Epidermal melanocyte (primary cell): ENCODE measurements at regions not wholly inside any gene's neighbourhood (a gene's known extent, or its start where the extent isn't known, plus 50 kb on each side); places are given as distances from the start of the nearest gene placed in this dataset.
"Not testable (repeated sequence)": the region's sequence is repeated elsewhere in the genome, so short reads cannot be mapped to it uniquely, and the experiment has no call there.

ENCODE experiments used
- DNase-seq: peaks from one replicate; pipeline ENCODE4 v3.0.0; 2011; ENCODE audit warnings: low spot score; ENCODE audit not compliant: insufficient read length

- no peak for DNase-seq
These were observed 149.3 kb downstream of the UTRN start for GRCh38 chr6:144434308-144434990.

- DNase-seq = no peak
These were observed 150.7 kb downstream of the UTRN start for GRCh38 chr6:144435602-144436426.

DNA sequence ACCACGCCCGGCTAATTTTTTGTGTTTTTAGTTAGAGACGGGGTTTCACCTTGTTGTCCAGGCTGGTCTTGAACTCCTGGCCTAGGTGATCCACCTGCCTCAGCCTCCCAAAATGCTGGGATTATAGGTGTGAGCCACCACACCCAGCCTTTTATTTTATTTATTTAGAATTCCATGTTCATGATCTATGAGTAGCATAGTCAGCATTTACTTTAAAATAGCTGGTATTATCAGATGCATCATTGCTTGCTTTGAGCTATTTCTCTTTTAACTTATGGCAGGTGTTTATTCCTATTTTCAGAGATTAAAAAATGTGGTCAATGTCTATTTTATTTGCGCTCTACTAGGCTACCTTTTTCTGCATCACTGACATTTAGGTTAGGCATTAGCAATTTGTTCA is 152.0 kb downstream of the UTRN start:
- no peak for DNase-seq

DNA sequence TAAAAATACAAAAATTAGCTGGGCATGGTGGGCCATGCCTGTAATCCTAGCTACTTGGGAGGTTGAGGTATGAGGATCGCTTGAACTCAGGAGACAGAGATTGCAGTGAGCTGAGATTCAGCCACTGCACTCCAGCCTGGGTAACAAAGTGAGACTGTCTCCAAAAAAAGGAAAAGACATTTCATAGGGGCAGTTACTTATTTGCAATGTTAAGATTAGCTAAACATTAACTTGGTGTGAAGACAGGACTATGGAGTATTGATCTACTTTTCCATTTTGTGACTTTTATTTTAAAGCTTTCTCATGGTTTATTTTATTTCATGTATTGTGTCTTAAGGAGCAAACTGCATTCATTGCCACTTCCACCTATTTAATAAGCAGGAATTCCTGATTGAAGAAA is 153.0 kb downstream of the UTRN start:
- no peak for DNase-seq

DNA sequence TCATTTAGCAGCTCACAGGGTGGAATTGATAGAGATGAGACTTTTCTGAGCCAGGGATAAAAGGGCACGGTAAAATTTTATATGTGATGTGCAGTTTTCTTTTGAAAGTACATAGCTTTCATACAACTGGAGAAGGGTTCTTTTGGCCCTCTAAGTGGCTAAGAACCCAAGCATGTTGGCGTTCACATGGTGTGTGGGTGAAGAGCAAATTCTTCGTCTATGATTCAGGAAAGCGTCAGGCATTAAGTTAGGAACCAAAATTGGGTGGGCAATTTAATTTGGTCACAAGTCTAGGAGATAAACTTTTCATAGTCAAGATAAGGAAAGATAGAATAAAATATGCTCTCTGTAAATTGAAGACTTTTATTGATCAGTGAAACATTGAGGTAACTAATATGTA is 153.9 kb downstream of the UTRN start:
- DNase-seq = no peak

DNA sequence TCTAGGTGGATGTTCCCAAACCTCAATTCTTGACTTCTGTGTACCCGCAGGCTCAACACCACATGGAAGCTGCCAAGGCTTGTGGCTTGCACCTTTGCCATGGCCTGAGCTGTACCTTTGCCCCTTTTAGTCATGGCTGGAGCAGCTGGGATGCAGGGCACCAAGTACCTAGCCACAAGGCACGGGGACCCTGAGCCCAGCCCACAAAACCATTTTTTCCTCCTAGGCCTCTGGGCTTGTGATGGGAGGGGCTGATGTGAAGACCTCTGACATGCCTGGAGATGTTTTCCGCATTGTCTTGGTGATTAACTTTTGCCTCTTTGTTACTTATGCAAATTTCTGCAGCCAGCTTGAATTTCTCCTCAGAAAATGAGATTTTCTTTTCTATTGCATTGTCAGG is 156.7 kb downstream of the UTRN start:
- DNase-seq = not testable (repeated sequence)

- DNase-seq = no peak
These were observed 158.0 kb downstream of the UTRN start for GRCh38 chr6:144443157-144443556.

- no peak for DNase-seq
These were observed 162.3 kb downstream of the UTRN start for GRCh38 chr6:144447472-144447871.

GRCh38 chr6:144449218-144449617 is 164.1 kb downstream of the UTRN start:
- DNase-seq = no peak

- no peak for DNase-seq
These were observed 164.9 kb downstream of the UTRN start for GRCh38 chr6:144449911-144450597.

DNA sequence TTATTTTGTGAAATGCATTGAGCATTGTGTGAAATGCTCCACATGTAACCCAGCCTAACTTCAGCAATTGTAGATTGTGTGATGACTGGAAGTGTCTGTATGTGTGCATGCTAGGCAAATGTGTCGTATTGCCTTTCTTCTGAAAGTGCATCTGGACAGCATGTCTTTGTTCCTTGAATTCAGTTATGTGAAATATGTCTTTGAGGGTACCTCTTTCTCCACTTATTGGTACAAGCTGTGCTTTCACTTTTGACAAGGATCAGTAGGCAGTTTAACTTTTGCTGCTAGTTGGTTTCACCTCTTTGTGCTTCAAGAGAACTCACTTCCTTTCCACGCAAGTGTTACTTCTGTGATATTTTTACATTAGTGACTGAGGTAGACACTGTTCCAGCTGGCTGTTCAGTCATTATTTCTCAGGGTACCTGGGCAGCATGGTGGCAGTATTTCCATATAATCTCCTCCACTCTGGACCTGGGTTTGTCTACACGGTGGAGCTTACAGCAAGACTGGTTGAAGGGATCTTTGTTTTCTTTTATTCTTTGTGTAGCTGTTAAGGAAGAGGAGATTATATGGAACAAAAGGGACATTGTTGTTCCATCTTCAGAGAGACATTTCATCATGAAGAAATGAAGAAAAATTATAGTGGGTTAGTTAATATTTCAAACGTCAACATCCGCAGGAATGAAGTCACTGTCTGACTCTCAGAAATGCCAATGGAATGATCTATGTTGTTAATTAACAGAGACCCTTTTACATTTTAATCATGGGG is 175.4 kb downstream of the UTRN start:
- no peak for DNase-seq

GRCh38 chr6:144462058-144462457 is 176.9 kb downstream of the UTRN start:
- no peak for DNase-seq

DNA sequence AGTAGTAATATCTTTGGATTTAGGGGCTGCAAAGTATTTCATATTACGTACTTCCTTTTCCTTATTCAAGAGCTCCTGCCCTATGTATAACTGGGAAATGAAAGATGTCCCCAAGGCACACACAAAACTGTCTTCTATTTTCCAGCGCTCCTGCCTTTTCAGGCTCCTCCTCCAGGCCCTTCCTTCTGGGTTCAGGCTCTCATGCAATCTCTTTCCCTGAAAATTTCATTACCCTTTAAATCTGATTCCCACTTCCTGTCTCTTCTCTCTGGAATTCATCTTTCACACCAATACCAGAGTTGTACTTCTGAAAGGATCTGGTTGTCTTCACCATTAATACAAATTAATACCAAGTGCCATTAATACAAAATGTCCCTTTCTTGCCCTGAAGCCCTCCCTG is 181.6 kb downstream of the UTRN start:
- no peak for DNase-seq

DNA sequence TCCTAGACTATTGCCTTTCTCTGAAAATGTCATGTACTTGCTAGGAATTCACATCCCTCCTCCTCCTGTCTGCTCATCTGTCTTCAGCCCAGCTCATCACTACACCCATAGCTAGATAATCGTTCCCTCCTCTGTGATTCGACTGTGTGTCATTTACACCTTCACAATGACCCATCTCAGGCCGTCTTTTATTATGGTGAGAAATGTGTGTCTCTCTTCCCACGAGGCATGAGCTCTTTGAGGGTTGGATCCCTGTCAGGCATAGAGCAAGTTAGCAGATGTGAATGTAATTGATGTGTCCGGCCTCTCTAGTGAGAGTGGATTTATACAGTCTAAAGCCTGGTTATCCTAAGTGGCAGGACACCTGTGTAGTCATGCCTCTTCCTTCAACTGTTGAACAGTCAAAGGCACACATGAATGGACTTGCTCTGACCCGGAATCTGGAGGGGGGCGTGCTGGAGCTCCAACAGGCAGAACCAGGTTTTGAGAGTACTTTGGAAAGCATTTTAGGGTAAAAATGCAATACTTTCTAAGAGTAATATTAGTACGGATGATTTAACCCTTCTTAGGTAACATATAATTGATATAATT is 182.1 kb downstream of the UTRN start:
- DNase-seq = no peak

DNA sequence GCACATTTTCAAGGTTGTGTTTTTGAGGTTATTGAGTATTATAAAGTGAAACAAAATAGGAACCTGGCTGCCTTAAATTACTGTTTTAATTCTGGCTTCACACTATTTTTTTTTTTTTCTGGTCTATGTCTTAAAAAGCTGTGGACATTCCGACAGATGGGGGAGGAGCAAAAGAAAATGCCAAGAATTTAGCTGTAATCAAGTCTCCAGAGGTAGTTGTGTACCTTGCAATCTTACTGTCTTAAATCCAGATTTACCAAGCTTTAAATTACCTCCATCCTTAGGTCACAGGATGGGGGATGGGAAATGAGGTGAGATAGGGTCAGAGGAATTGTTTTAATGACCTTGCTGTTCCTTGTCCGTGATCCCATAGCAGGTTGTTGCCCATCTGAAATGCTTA is 182.8 kb downstream of the UTRN start:
- no peak for DNase-seq

GRCh38 chr6:144468709-144469108 is 183.6 kb downstream of the UTRN start:
- DNase-seq = no peak

- DNase-seq = no peak
These were observed 184.0 kb downstream of the UTRN start for GRCh38 chr6:144469144-144469575.

DNA sequence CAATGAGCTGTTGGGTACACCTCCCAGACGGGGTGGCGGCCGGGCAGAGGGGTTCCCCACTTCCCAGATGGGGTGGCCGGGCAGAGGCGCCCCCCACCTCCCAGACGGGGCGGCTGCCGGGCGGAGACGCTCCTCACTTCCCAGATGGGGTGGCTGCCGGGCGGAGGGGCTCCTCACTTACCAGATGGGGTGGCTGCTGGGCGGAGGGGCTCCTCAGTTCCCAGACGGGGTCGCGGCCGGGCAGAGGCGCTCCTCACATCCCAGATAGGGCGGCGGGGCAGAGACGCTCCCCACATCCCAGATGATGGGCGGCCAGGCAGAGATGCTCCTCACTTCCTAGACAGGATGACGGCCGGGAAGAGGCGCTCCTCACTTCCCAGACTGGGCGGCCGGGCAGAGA is 185.1 kb downstream of the UTRN start:
- not testable (repeated sequence) for DNase-seq

DNA sequence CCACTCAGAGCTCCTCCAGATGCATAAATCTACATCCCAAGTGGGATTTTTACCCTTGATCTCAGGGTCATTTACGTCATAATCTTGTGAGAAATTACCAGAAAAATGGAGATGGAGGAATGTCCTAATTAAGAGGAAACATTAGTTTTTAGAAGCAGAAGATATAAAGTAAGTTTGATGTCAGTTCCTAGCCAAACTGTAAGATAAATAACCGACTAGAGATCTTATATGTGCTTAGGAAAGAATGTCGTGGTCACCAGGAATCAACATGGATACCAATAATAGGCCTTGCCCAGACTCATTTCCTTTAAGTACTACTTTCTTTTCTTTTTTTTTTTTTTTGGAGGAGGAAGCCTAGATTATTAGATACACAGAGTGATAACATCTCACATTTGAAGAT is 186.9 kb downstream of the UTRN start:
- DNase-seq = no peak

GRCh38 chr6:144474290-144474689 is 189.2 kb downstream of the UTRN start:
- DNase-seq = no peak

DNA sequence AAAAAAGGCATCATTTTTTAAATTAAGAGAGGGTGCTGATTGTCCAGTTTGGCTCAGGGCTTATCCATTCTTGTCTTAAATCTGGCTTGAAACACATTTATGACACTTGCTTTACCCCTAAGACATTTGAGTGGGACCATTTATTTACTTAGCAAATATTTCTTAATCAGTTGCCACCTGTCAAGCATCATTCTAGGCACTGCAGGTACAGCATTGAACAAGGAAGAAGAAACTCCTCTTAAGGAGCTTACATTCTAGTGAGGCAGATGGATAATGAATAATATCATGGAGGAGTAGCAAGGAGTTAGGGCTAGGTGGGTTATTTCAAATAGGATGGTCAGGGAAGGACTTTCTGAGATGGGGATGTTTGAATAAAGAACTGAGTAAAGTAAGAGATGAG is 189.8 kb downstream of the UTRN start:
- no peak for DNase-seq
